ENCODE measurements at regions not wholly inside any gene's neighbourhood (a gene's known extent, or its start where the extent isn't known, plus 50 kb on each side); places are given as distances from the start of the nearest gene placed in this dataset.

GRCh38 chr7:131999193-131999592 lies 442.8 kb upstream of the PODXL start:
- Histone ChIP-seq H2BK20ac (ENCODE audit: low read depth, low read length) (no peak overlapping the region), H4K5ac (ENCODE audit: low read depth, low read length) (no peak overlapping the region), H3K79me1 (ENCODE audit: low read depth in 1 of 2, low read length in 2 of 2) (no peaks in the 10 kb centered on the region), H2BK15ac (ENCODE audit: low read depth, low read length) (no peak overlapping the region), H3K27me3 (ENCODE audit: control insufficient read depth, insufficient read depth, low read length) (no peaks in the 10 kb centered on the region; the same call in 1 of the 2 replicates), H4K8ac (ENCODE audit: low read depth in 2 of 2, low read length in 2 of 2) (no peak overlapping the region), H4K20me1 (ENCODE audit: insufficient read depth, low read length) (no peaks in the 10 kb centered on the region; the same call in 1 of the 2 replicates), H4K91ac (ENCODE audit: insufficient read depth, low read depth, low read length) (no peak overlapping the region), H2AK5ac (ENCODE audit: low read depth, low read length) (no peak overlapping the region), H3K14ac (replicated peaks; ENCODE audit: low read depth, low read length) (no peak overlapping the region), H3K9me3 (ENCODE audit: control insufficient read depth, insufficient read depth, low read length) (no peaks in the 10 kb centered on the region), H3K4me3 (ENCODE audit: insufficient read depth, low read depth, low read length) (no peak overlapping the region), H3K56ac (ENCODE audit: extremely low read depth, insufficient read depth, low read length) (no peak overlapping the region), H2BK5ac (ENCODE audit: low read depth, low read length, poor library complexity, severe bottlenecking) (no peak overlapping the region), H3K4me1 (ENCODE audit: control insufficient read depth, insufficient read depth, low read length) (no peaks in the 10 kb centered on the region), H3K9me1 (ENCODE audit: insufficient read depth, low read length) (no peaks in the 10 kb centered on the region), H2AFZ (replicated peaks; ENCODE audit: low read length, poor library complexity) (no peak overlapping the region), H3K36me3 (ENCODE audit: control insufficient read depth, insufficient read depth, low read length) (no peaks in the 10 kb centered on the region), H3K27ac (ENCODE audit: insufficient read depth, low read length) (no peak overlapping the region), H3K4ac (ENCODE audit: low read depth, low read length) (no peak overlapping the region), H3K4me2 (ENCODE audit: low read depth, low read length) (no peak overlapping the region), H3K9ac (ENCODE audit: low read depth, low read length) (no peak overlapping the region), H2BK120ac (ENCODE audit: low read depth, low read length) (no peak overlapping the region), H3K23ac (ENCODE audit: low read depth, low read length) (no peak overlapping the region), H3K18ac (ENCODE audit: low read depth, low read length) (no peak overlapping the region), H2AK9ac (replicated peaks; ENCODE audit: low read depth, low read length, poor library complexity) (no peak overlapping the region)
- in situ Hi-C loops (cut with MboI; ENCODE audit: low sequenced_read_pairs) = no loop called here
- DNase-seq = no peak
- intact Hi-C loops (cut with micrococcal nuclease) = no loop called here
- WGBS, 2 experiments (ENCODE audit: extremely low coverage in 2 of 2, insufficient read length in 1 of 2) = no CpG with 5 or more reads among the region's 4 CpGs
- no peak for ATAC-seq (ENCODE audit: low read depth)
- ChIA-PET CTCF (no interaction called here), POLR2A (ENCODE audit: unreplicated experiment) (no interaction called here)
- BruUV-seq (replicated peaks) = no TSS peak
- TF ChIP-seq, protein P1, sequence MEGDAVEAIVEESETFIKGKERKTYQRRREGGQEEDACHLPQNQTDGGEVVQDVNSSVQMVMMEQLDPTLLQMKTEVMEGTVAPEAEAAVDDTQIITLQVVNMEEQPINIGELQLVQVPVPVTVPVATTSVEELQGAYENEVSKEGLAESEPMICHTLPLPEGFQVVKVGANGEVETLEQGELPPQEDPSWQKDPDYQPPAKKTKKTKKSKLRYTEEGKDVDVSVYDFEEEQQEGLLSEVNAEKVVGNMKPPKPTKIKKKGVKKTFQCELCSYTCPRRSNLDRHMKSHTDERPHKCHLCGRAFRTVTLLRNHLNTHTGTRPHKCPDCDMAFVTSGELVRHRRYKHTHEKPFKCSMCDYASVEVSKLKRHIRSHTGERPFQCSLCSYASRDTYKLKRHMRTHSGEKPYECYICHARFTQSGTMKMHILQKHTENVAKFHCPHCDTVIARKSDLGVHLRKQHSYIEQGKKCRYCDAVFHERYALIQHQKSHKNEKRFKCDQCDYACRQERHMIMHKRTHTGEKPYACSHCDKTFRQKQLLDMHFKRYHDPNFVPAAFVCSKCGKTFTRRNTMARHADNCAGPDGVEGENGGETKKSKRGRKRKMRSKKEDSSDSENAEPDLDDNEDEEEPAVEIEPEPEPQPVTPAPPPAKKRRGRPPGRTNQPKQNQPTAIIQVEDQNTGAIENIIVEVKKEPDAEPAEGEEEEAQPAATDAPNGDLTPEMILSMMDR (conservative IDR thresholded peaks at IDR 0.05; ENCODE audit: low read depth, low read length) = no peak
- TF ChIP-seq USF2 (IDR thresholded peaks at IDR 0.05; ENCODE audit: low read depth, low read length) (no peak), RAD21 (IDR thresholded peaks at IDR 0.05; ENCODE audit: low read length) (no peak), NFE2L2 (IDR thresholded peaks at IDR 0.05; ENCODE audit: low read depth, low read length) (no peak), RFX5 (IDR thresholded peaks at IDR 0.05; ENCODE audit: low read depth, low read length) (no peak), SMC3 (IDR thresholded peaks at IDR 0.05; ENCODE audit: low read depth, low read length) (no peak), FOS (IDR thresholded peaks at IDR 0.05; ENCODE audit: low read depth, low read length) (no peak), POLR2A (IDR thresholded peaks at IDR 0.05; ENCODE audit: low read depth, low read length) (no peak), CEBPB (IDR thresholded peaks at IDR 0.05; ENCODE audit: low read depth, low read length) (no peak), CHD1 (IDR thresholded peaks at IDR 0.05; ENCODE audit: low read depth, low read length) (no peak), RCOR1 (IDR thresholded peaks at IDR 0.05; ENCODE audit: insufficient replicate concordance, low read length) (no peak)
- TF ChIP-seq, protein P2, sequence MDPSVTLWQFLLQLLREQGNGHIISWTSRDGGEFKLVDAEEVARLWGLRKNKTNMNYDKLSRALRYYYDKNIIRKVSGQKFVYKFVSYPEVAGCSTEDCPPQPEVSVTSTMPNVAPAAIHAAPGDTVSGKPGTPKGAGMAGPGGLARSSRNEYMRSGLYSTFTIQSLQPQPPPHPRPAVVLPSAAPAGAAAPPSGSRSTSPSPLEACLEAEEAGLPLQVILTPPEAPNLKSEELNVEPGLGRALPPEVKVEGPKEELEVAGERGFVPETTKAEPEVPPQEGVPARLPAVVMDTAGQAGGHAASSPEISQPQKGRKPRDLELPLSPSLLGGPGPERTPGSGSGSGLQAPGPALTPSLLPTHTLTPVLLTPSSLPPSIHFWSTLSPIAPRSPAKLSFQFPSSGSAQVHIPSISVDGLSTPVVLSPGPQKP (IDR thresholded peaks at IDR 0.05; ENCODE audit: borderline replicate concordance, low read depth, low read length) = no peak
- dilution Hi-C loops (cut with HindIII; ENCODE audit: low sequenced_read_pairs, unreplicated experiment) = no loop called here

Measured in IMR-90 (cell line).